GM12878 (cell line): ENCODE measurements at regions not wholly inside any gene's neighbourhood (a gene's known extent, or its start where the extent isn't known, plus 50 kb on each side); places are given as distances from the start of the nearest gene placed in this dataset.
"Not testable (repeated sequence)": the region's sequence is repeated elsewhere in the genome, so short reads cannot be mapped to it uniquely, and the experiment has no call there.

Experiments
- ATAC-seq: fragments of 200-7000 bp; cut with Tn5 transposase; 3 replicates; pipeline ENCODE4 v1.9.1; 2020; ENCODE audit warnings: mild to moderate bottlenecking, moderate library complexity
- BruUV-seq: library from RNA; stranded (reverse); fragments of 400-500 nt; replicated peaks from 2 replicates; lab custom pipeline; 2021; lab: Mats Ljungman, UMichigan
- CTCF ChIA-PET: fragments of 300-600 bp; sonication (Branson Sonifier 250); formaldehyde crosslinking; extraction: SDS; loops from one replicate; lab custom pipeline; 2021; ENCODE audit warnings: inconsistent platforms; lab: Yijun Ruan, JAX
- POLR2A ChIA-PET: fragments of 350-600 bp; formaldehyde crosslinking; extraction: SDS; loops from one replicate; lab custom pipeline; 2021; ENCODE audit warnings: inconsistent platforms; lab: Charles Lee
- RAD21 ChIA-PET: fragments of 300-600 bp; sonication (Branson Sonifier 250); formaldehyde crosslinking; loops from one replicate; lab custom pipeline; 2023; ENCODE audit warnings: antibody characterized with exemption; ENCODE audit not compliant: unreplicated experiment; lab: Charles Lee
- SMC1A ChIA-PET: fragments of 300-600 bp; sonication (Branson Sonifier 250); formaldehyde crosslinking; loops from one replicate; lab custom pipeline; 2023; ENCODE audit not compliant: unreplicated experiment, uncharacterized antibody; lab: Charles Lee
- DNase-seq: peaks from one replicate; pipeline ENCODE4 v3.0.0-alpha.2; 2011; ENCODE audit warnings: low read depth, low spot score
- FAIRE-seq: peaks from 3 replicates; lab custom pipeline; 2011; peaks lifted over from hg19 to GRCh38; lab: Jason Lieb, UNC
- H2AFZ ChIP-seq: 2 replicates; pipeline ENCODE4 v1.6.0; 2011; ENCODE audit warnings: low read depth, low read length, control low read depth; ENCODE audit not compliant: control insufficient read depth
- H3K27ac ChIP-seq: 2 replicates; pipeline ENCODE4 v1.5.1; 2011; ENCODE audit warnings: control low read depth; ENCODE audit not compliant: control insufficient read depth, insufficient read depth
- H3K27me3 ChIP-seq, 2 experiments: replicated peaks in 1 of 2; 2 replicates each; pipeline versions ENCODE4 v1.6.0 to v1.6.1; 2011; ENCODE audit warnings: low read length in 1 of 2; ENCODE audit not compliant: control insufficient read depth in 2 of 2, insufficient read depth in 2 of 2
- H3K36me3 ChIP-seq, 2 experiments: 2 replicates each; pipeline ENCODE4 v1.5.1; 2011; ENCODE audit warnings: low read length in 1 of 2; ENCODE audit not compliant: control insufficient read depth in 2 of 2, insufficient read depth in 2 of 2
- H3K4me1 ChIP-seq: 2 replicates; pipeline ENCODE4 v1.6.1; 2011; ENCODE audit warnings: mild to moderate bottlenecking, low read length, moderate library complexity, mixed read lengths; ENCODE audit not compliant: control insufficient read depth, insufficient read depth
- H3K4me2 ChIP-seq: 2 replicates; pipeline ENCODE4 v1.6.0; 2011; ENCODE audit warnings: control low read depth; ENCODE audit not compliant: control insufficient read depth, insufficient read depth
- H3K4me3 ChIP-seq: fragments of 200-600 bp; sonication (generic); 2 replicates; pipeline ENCODE4 v1.5.1; 2016
- H3K79me2 ChIP-seq: 2 replicates; pipeline ENCODE4 v1.6.0; 2011; ENCODE audit warnings: low read length; ENCODE audit not compliant: control insufficient read depth, insufficient read depth
- H3K9ac ChIP-seq: 2 replicates; pipeline ENCODE4 v1.8.0; 2011; ENCODE audit warnings: low read length, control low read depth, mixed read lengths; ENCODE audit not compliant: control insufficient read depth, insufficient read depth
- H3K9me3 ChIP-seq: replicated peaks from 3 replicates; pipeline ENCODE4 v1.5.1; 2011; ENCODE audit warnings: mild to moderate bottlenecking, low read length; ENCODE audit not compliant: control insufficient read depth, insufficient read depth
- H4K20me1 ChIP-seq: 2 replicates; pipeline ENCODE4 v1.6.0; 2011; ENCODE audit not compliant: control insufficient read depth, insufficient read depth
- BMI1 ChIP-seq: fragments of 450-650 bp; IDR thresholded peaks from 2 replicates; pipeline ENCODE4 v1.6.1; 2016; ENCODE audit warnings: mild to moderate bottlenecking, moderate library complexity, borderline replicate concordance
- SRF ChIP-seq, 2 experiments: IDR thresholded peaks; 2 replicates each; pipeline ENCODE4 v1.6.1; 2011; ENCODE audit warnings: low read depth in 2 of 2, low read length in 2 of 2, mild to moderate bottlenecking in 1 of 2, moderate library complexity in 1 of 2
- WGBS: methylation state at CpG from one replicate; pipeline ENCODE4 v1.1.6; 2016; ENCODE audit warnings: low lambda C conversion rate; ENCODE audit not compliant: insufficient replicate concordance, insufficient coverage; ENCODE audit errors: missing lambda C conversion rate; 5-methylcytosine and 5-hydroxymethylcytosine counted together
- in situ Hi-C: fragments of 300-500 bp; cut with MboI; formaldehyde crosslinking; loops from 9 replicates; pipeline ENCODE4 v1.14.3; 2018; ENCODE audit warnings: mixed read lengths
- intact Hi-C: fragments of 100-400 bp; cut with micrococcal nuclease; formaldehyde crosslinking; loops from one replicate; pipeline ENCODE4 v1.14.2; 2022; ENCODE audit not compliant: unreplicated experiment

- DNase-seq, H3K27me3 ChIP-seq, H3K79me2 ChIP-seq, H2AFZ ChIP-seq, POLR2A ChIA-PET, ATAC-seq, H3K36me3 ChIP-seq, H3K27ac ChIP-seq, H3K9ac ChIP-seq, BruUV-seq, in situ Hi-C loops, RAD21 ChIA-PET, H3K4me3 ChIP-seq, FAIRE-seq, H3K4me1 ChIP-seq, H3K9me3 ChIP-seq, SMC1A ChIA-PET, CTCF ChIA-PET, H3K4me2 ChIP-seq, intact Hi-C loops, H4K20me1 ChIP-seq: not testable (repeated sequence)
- WGBS: 39% methylated on average over 5 of the region's 5 CpGs
Measured at GRCh38 chr20:51927970-51928369, 125.6 kb upstream of the SALL4 start.

- Histone ChIP-seq H3K4me2 (no peak overlapping the region), H3K27me3 (no peaks in the 10 kb centered on the region), H3K4me3 (no peak overlapping the region), H2AFZ (no peak overlapping the region), H3K9ac (no peak overlapping the region), H3K36me3 (no peaks in the 10 kb centered on the region), H3K4me1 (no peaks in the 10 kb centered on the region), H3K9me3 (no peaks in the 10 kb centered on the region), H3K79me2 (no peaks in the 10 kb centered on the region), H3K27ac (no peak overlapping the region), H4K20me1 (no peaks in the 10 kb centered on the region)
- no peak for FAIRE-seq
- ChIA-PET SMC1A (no interaction called here), POLR2A (no interaction called here), CTCF (no interaction called here), RAD21 (no interaction called here)
- WGBS: 41% methylated on average over 14 of the region's 14 CpGs
- TF ChIP-seq BMI1 (no peak), SRF (IDR thresholded peaks at IDR 0.05; ENCODE audit: low read depth in 2 of 2, low read length in 2 of 2) (no peak)
- no TSS peak for BruUV-seq
- intact Hi-C loops: no loop called here
- no peak for DNase-seq
- no peak for ATAC-seq
- in situ Hi-C loops: no loop called here
Measured at GRCh38 chr20:51926670-51927305, 124.5 kb upstream of the SALL4 start.
